ENCODE measurements at regions not wholly inside any gene's neighbourhood (a gene's known extent, or its start where the extent isn't known, plus 50 kb on each side); places are given as distances from the start of the nearest gene placed in this dataset.
"Not testable (repeated sequence)": the region's sequence is repeated elsewhere in the genome, so short reads cannot be mapped to it uniquely, and the experiment has no call there.

- no peak for DNase-seq
Observed at GRCh38 chr4:1589098-1589497, 95.0 kb downstream of the FAM53A start.

- no peak for DNase-seq
Observed at GRCh38 chr4:1588306-1588705, 95.8 kb downstream of the FAM53A start.

GRCh38 chr4:1584498-1584897 is 99.6 kb downstream of the FAM53A start:
- DNase-seq = no peak

GRCh38 chr4:1583859-1584258 is 100.3 kb downstream of the FAM53A start:
- DNase-seq = no peak

- DNase-seq = no peak
Observed at GRCh38 chr4:1583051-1583785, 100.9 kb downstream of the FAM53A start.

DNA sequence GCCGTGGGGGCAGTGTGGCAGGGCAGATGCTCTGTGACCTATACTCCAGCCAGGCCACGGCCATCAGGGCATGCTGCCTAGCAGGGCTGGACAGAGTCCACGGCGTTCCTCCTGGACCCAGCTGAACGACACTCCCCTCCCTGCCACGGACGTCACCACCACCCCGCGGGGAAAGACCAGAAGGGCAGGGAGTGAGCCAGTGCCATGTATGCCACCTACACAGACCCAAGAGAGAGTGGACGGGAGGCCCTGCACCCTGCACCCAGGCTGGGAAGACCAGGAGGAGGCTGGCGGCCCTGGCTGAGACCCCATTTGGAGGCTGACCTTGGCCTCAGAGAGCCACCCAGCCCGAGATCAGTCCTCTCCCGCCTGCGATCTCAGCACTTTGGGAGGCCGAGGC is 101.9 kb downstream of the FAM53A start:
- no peak for DNase-seq

DNA sequence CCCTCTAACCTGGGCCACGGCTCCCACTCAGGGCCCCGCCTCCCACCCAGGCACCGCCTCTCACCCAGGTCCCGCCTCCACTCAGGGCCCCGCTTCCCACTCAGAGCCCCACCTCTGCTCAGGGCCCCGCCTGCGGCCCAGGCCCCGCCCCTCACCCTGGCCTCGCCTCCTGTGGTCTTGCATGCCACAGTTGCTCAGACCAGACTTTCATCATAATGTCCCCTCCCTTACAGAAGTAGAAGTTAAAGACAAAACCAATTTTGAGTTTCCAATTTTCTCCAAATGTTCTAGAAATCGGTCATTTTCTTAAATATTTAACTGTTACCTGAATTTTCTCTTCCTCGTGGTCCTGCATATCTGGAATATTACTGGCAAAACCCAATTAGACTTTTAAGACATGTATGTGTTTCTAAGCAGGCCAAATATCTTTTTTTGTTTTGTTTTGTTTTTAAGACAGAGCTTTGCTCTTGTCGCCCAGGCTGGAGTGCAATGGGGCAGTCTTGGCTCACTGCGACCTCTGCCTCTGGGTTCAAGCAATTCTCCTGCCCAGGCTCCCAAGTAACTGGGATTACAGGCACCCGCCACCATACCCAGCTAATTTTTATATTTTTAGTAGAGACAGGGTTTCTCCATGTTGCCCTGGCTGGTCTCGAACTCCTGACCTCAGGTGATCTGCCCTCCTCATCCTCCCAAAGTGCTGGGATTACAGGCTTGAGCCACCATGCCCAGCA is 102.8 kb downstream of the FAM53A start:
- peak; percentile 72 for DNase-seq

GRCh38 chr4:1580692-1581012 is 103.5 kb downstream of the FAM53A start:
- DNase-seq = not testable (repeated sequence)

GRCh38 chr4:1579901-1580691 is 104.0 kb downstream of the FAM53A start:
- peak; percentile 79 for DNase-seq

DNA sequence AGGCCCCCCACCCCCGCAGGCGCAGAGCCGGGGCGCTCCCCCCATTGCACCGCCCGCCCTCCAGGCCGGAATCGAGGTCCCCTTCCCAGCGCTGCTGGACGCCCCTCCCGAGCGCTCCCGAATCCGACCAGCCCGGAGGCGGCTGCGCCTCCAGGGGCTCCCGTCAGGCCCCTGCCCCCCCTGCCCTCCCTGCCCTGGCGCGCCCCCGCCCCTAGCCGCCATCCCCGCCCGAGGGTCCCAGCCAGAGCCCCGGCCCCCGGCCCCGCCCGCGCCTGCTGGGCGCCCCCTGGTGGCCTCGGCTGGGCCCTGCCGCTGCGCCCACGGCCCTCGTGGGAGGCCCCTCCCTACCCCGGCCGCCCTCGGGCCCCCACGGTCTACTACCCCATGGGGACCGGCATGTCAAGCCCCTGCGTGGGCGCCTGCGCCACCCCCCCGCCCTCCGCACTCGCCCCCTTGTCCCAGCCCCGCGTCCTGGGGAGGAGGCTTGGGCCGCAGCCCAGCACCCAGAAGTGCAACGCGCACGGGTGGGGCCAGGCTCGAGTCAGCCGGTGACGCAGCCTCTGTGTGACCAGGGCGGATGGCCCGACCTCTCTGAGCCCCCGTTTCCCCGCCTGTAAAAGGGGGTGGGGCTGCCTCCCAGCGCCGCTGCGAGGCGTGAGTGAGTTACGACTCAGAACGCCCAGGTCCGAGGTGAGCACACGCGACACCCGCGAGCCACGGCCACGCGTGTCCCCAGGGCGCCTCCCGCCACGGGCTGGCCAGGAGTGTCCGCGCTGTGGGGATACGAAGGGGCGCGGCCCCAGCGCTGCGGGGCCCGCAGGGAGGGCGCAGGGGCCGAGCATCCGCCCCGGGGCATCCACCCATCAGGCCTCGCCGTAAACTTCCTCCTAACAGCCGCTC is 104.9 kb downstream of the FAM53A start:
- DNase-seq = peak; percentile 71

GRCh38 chr4:1578251-1578773 is 105.8 kb downstream of the FAM53A start:
- DNase-seq = no peak

- no peak for DNase-seq
Observed at GRCh38 chr4:1577822-1578217, 106.3 kb downstream of the FAM53A start.

- no peak for DNase-seq
Observed at GRCh38 chr4:1576961-1577821, 106.9 kb downstream of the FAM53A start.

DNA sequence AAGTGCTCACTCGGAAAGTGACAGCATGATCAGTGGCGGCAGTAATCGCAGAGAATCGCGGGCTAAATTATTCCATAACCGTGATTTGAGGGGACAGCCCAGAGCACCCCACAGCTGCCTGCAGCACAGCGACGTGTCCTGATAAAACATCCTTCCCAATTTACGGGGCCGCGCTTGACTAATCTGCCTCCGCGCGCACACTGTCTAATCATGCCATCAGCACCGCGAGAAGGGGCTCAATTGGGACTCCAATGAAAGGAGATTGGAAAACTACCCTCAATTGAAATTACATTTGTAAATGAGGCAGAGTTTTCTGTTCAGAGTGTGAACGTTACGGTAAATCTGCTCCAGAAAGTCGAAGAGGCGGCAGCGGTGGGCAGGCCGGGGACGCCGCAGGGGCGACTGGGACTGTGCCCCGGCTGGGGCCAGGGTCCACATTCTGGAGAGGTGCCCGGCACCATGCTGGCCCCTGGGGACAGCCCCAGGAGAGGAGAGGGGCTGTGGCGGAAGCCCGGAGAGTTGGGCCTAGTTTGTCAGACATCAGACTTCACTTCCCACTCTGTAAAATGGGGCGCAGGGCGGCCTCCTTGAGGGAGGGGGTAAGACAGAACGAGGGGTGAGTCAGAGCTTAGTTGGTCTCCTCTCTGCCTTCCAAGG is 107.7 kb downstream of the FAM53A start:
- DNase-seq = no peak

GRCh38 chr4:1575418-1576303 is 108.5 kb downstream of the FAM53A start:
- DNase-seq = no peak

DNA sequence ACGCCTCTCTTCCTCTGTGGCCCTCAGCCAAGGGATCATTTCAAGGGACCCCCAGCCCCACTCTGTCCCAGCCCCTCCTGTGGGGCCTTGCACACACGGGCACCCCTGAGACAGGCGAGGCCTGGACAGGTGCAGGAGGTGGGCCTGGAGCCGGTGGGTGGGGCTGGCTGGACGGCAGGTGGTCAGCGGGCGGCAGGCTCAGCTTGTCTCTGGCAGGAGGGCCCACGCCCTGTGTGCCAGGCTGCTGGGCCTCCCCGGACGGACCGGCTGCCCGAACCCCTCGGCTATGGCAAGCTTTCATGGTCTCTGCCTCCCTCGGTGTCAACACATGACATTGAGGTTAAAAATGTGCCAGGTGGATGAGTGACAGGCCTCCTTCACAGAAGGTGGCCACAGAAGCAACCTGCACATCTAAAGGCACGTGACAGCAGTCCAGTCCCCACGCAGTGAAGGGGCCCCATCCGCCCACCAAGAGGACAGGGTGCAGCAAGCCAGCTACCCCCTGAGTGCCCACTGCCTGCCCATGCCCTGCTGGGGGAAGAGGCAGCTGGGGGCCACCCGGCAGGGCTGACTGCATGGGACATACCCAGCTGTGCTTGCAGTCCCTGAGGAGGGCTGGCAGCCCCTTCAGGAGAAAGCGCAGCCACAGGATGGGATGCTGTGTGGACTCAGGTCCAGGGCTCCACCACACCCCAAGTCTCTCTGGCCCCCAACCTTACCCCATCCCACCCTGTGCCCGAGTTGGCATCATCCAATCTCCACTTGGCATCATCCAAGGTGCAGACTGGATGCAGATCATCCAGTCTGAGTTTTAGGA is 109.3 kb downstream of the FAM53A start:
- no peak for DNase-seq

- no peak for DNase-seq
Observed at GRCh38 chr4:1573830-1574459, 110.2 kb downstream of the FAM53A start.

DNA sequence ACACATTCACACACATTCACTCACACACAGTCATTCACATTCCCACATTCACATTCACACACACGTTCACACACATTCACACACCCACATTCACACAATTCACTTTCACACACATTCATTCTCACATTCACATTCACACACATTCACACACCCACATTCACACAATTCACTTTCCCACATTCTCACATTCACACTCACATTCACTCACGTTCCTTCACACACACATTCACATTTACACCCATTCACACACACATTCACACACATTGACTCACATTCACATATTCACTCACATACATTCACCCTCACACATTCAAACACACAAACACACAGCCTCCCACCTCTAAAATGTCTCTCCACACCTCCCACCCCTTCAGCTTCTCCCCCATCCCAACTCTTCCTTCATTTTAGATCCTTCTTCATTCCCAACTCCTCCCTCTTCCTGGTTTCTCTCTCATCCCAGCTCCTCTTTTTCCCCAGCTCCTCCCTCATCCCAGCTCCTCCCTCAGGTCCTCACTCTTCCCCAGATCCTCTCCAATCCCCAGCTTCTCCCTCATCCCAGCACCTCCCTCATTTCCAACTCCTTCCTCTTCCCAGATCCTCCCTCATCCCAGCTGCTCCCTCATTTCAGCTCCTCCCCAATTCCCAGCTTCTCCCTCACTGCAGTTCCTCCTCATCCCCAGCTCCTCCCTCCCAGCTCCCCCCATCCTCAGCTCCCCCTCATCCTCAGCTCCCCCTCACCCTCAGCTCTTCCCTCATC is 111.0 kb downstream of the FAM53A start:
- no peak for DNase-seq
